DND-41 (cell line): ENCODE measurements at regions not wholly inside any gene's neighbourhood (a gene's known extent, or its start where the extent isn't known, plus 50 kb on each side); places are given as distances from the start of the nearest gene placed in this dataset.

Experiments
- ATAC-seq: fragments of 200-7000 bp; cut with Tn5 transposase; 3 replicates; pipeline ENCODE4 v1.9.1; 2021; ENCODE audit warnings: low read depth; ENCODE audit not compliant: insufficient read depth
- DNase-seq: peaks from one replicate; pipeline ENCODE4 v3.0.0-alpha.2; 2020
- H2AFZ ChIP-seq: 2 replicates; pipeline ENCODE4 v1.6.0; 2012; ENCODE audit warnings: low read depth, low read length
- H3K27ac ChIP-seq: 2 replicates; pipeline ENCODE4 v1.5.1; 2012; ENCODE audit warnings: low read length, inconsistent platforms
- H3K27me3 ChIP-seq: fragments of 200-600 bp; sonication (generic); 2 replicates; pipeline ENCODE4 v1.6.0; 2012; ENCODE audit warnings: low read length, mild to moderate bottlenecking, inconsistent platforms; ENCODE audit not compliant: insufficient read depth, poor library complexity
- H3K36me3 ChIP-seq: 2 replicates; pipeline ENCODE4 v1.5.1; 2012; ENCODE audit warnings: low read length, inconsistent platforms; ENCODE audit not compliant: insufficient read depth
- H3K4me1 ChIP-seq: 2 replicates; pipeline ENCODE4 v1.5.1; 2012; ENCODE audit warnings: mild to moderate bottlenecking, low read length; ENCODE audit not compliant: insufficient read depth
- H3K4me2 ChIP-seq: 2 replicates; pipeline ENCODE4 v1.6.0; 2012; ENCODE audit warnings: mild to moderate bottlenecking, moderate library complexity, low read length, inconsistent platforms; ENCODE audit not compliant: insufficient read depth
- H3K4me3 ChIP-seq, 2 experiments: fragments of 200-600 bp in 1 of 2; shearing (Covaris generic) in 1 of 2; 2 replicates each; pipeline ENCODE4 v1.5.1; 2012 to 2016; ENCODE audit warnings: inconsistent platforms in 2 of 2, low read length in 2 of 2, mild to moderate bottlenecking in 2 of 2, low read depth in 1 of 2, moderate library complexity in 1 of 2
- H3K79me2 ChIP-seq: 2 replicates; pipeline ENCODE4 v1.6.0; 2012; ENCODE audit warnings: low read length, inconsistent platforms; ENCODE audit not compliant: insufficient read depth
- H3K9ac ChIP-seq: 2 replicates; pipeline ENCODE4 v1.6.0; 2012; ENCODE audit warnings: low read depth, mild to moderate bottlenecking, inconsistent platforms, low read length, moderate library complexity
- H3K9me3 ChIP-seq: 2 replicates; pipeline ENCODE4 v1.5.1; 2012; ENCODE audit warnings: low read length, moderate library complexity, mild to moderate bottlenecking, inconsistent platforms; ENCODE audit not compliant: insufficient read depth, severe bottlenecking
- H4K20me1 ChIP-seq: 2 replicates; pipeline ENCODE4 v1.6.0; 2012; ENCODE audit warnings: low read length; ENCODE audit not compliant: insufficient read depth
- EZH2 ChIP-seq: IDR thresholded peaks from 3 replicates; pipeline ENCODE4 v1.6.1; 2012; ENCODE audit warnings: borderline replicate concordance, low read depth, mild to moderate bottlenecking, moderate library complexity, low read length, inconsistent platforms; ENCODE audit not compliant: severe bottlenecking
- TF ChIP-seq, protein P1 (sequence below): IDR thresholded peaks from 2 replicates; pipeline ENCODE4 v1.5.1; 2012; ENCODE audit warnings: borderline replicate concordance, low read length, moderate library complexity, mild to moderate bottlenecking; ENCODE audit not compliant: poor library complexity, severe bottlenecking; ENCODE audit errors: extremely low read depth

DNA sequence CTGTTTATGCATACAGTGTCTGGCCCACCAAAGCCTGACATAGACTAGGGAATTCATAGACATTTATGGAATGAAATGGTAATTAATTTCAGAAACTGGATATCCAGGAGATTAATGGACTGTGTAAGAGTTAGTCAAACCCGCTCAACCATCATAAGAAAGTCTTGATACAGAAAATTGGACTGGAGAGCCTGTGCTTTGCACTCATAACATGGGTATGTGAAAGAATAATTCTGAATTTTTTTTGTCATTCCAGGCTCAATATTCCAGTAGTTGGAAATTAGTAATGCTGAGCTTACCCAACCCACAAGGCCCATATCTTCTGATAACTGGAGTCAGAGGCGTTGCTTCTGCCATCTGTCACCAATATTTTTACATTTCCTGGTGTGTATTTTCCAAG, 799.7 kb upstream of the IGFBP3 start:
- Histone ChIP-seq H3K9me3 (peaks cover 3% of the 10 kb centered on the region), H3K27me3 (no peaks in the 10 kb centered on the region), H3K4me1 (no peaks in the 10 kb centered on the region), H4K20me1 (no peaks in the 10 kb centered on the region), H3K79me2 (no peaks in the 10 kb centered on the region), H3K36me3 (no peaks in the 10 kb centered on the region), H3K4me3 (no peak overlapping the region), H3K4me2 (no peak overlapping the region), H2AFZ (no peak overlapping the region), H3K27ac (no peak overlapping the region), H3K9ac (no peak overlapping the region)
- no peak for DNase-seq
- TF ChIP-seq, protein P1, sequence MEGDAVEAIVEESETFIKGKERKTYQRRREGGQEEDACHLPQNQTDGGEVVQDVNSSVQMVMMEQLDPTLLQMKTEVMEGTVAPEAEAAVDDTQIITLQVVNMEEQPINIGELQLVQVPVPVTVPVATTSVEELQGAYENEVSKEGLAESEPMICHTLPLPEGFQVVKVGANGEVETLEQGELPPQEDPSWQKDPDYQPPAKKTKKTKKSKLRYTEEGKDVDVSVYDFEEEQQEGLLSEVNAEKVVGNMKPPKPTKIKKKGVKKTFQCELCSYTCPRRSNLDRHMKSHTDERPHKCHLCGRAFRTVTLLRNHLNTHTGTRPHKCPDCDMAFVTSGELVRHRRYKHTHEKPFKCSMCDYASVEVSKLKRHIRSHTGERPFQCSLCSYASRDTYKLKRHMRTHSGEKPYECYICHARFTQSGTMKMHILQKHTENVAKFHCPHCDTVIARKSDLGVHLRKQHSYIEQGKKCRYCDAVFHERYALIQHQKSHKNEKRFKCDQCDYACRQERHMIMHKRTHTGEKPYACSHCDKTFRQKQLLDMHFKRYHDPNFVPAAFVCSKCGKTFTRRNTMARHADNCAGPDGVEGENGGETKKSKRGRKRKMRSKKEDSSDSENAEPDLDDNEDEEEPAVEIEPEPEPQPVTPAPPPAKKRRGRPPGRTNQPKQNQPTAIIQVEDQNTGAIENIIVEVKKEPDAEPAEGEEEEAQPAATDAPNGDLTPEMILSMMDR: no peak
- no peak for TF ChIP-seq EZH2
- ATAC-seq: no peak

DNA sequence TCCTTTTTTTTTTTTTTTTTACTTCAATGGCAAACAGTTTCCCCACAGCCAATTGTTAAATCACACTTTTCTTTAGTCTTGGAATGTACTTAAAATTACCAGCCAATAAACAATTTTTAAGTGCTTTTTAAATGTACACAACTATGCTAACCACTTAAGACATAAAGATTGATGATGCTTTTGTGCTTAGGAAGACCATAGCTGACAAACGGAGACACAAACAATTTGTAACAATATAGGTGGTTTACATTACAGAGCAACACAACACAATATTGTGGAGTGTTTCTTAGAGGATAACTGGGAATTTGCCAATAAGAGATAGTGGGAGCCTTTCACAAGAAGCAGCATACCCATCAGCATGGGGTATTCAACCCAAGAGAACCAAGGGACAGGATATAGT, 798.5 kb upstream of the IGFBP3 start:
- Histone ChIP-seq H3K36me3 (no peaks in the 10 kb centered on the region), H3K27me3 (no peaks in the 10 kb centered on the region), H3K9me3 (peaks cover 3% of the 10 kb centered on the region), H3K79me2 (no peaks in the 10 kb centered on the region), H3K4me3 (no peak overlapping the region), H3K4me1 (no peaks in the 10 kb centered on the region), H2AFZ (no peak overlapping the region), H3K27ac (no peak overlapping the region), H3K4me2 (no peak overlapping the region), H3K9ac (no peak overlapping the region), H4K20me1 (no peaks in the 10 kb centered on the region)
- DNase-seq (no peak), ATAC-seq (no peak)
- TF ChIP-seq, protein P1: no peak
- TF ChIP-seq EZH2: no peak

DNA sequence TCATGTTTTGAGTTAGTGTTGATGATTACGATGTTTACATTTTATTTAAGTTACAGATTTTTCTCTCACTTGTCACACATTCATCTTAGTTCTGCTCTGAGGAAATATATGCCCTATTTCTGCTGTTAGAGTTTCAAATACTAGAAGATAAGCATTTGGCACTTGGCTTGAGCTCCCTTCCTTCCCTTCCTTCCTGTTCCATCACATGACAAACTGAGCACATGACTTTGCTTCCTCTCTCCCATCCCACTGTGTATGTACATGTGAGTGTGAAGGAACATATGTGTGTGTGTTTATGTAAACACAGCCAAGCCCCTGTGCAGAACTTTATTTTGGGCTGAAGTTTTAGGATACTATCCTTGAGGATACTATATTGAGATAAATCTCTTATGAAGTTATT, 795.9 kb upstream of the IGFBP3 start:
- H3K9me3 ChIP-seq: no peaks in the 10 kb centered on the region
- no peaks in the 10 kb centered on the region for H3K27me3 ChIP-seq
- DNase-seq (no peak), ATAC-seq (no peak)
- H3K4me3 ChIP-seq: no peak overlapping the region
- H3K27ac ChIP-seq: no peak overlapping the region
- no peaks in the 10 kb centered on the region for H4K20me1 ChIP-seq
- no peak overlapping the region for H3K4me2 ChIP-seq
- no peak overlapping the region for H2AFZ ChIP-seq
- no peak for TF ChIP-seq EZH2
- TF ChIP-seq, protein P1: no peak
- no peaks in the 10 kb centered on the region for H3K79me2 ChIP-seq
- H3K36me3 ChIP-seq: no peaks in the 10 kb centered on the region
- H3K4me1 ChIP-seq: no peaks in the 10 kb centered on the region
- no peak overlapping the region for H3K9ac ChIP-seq

DNA sequence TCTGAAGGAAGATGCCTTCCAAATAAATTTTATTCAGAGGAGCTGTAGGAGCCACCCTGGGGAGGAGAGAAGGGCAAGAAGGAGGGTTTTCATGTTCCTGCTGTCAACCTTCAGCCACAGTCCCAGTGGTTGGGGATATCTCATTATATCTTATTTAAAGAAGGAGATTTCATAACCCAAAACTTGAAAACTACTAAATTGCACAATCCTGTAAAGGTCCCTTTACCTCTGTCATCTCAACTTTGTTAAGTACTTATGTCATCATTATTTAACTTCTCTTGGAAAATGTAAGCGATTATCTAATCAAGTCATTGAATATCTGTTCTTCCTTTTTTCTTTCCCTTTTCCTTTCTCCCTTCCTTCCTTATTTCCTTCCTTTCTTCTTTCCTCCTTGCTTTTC, 794.5 kb upstream of the IGFBP3 start:
- Histone ChIP-seq H3K4me3 (no peak overlapping the region), H3K4me1 (no peaks in the 10 kb centered on the region), H2AFZ (no peak overlapping the region), H3K4me2 (no peak overlapping the region), H3K27ac (no peak overlapping the region), H3K36me3 (no peaks in the 10 kb centered on the region), H3K79me2 (no peaks in the 10 kb centered on the region), H3K27me3 (no peaks in the 10 kb centered on the region), H3K9ac (no peak overlapping the region), H3K9me3 (no peaks in the 10 kb centered on the region), H4K20me1 (no peaks in the 10 kb centered on the region)
- ATAC-seq (no peak), DNase-seq (no peak)
- TF ChIP-seq, protein P1: no peak
- no peak for TF ChIP-seq EZH2
